ENCODE measurements at regions not wholly inside any gene's neighbourhood (a gene's known extent, or its start where the extent isn't known, plus 50 kb on each side); places are given as distances from the start of the nearest gene placed in this dataset.
"Not testable (repeated sequence)": the region's sequence is repeated elsewhere in the genome, so short reads cannot be mapped to it uniquely, and the experiment has no call there.

GRCh38 chrX:5490786-5491563 is 737.7 kb downstream of the NLGN4X start:
- no peak for DNase-seq

- DNase-seq = no peak
Observed at GRCh38 chrX:5474282-5474681, 754.4 kb downstream of the NLGN4X start.

GRCh38 chrX:5458300-5458842 is 770.3 kb downstream of the NLGN4X start:
- no peak for DNase-seq

GRCh38 chrX:5449323-5449722 is 779.3 kb downstream of the NLGN4X start:
- no peak for DNase-seq

- DNase-seq = no peak
Observed at GRCh38 chrX:5431823-5432222, 796.8 kb downstream of the NLGN4X start.

GRCh38 chrX:5425119-5425518 is 803.5 kb downstream of the NLGN4X start:
- no peak for DNase-seq

- DNase-seq = no peak
Observed at GRCh38 chrX:5417381-5417780, 811.3 kb downstream of the NLGN4X start.

GRCh38 chrX:5415738-5416137 is 812.9 kb downstream of the NLGN4X start:
- no peak for DNase-seq

- DNase-seq = no peak
Observed at GRCh38 chrX:5409106-5409505, 819.6 kb downstream of the NLGN4X start.

GRCh38 chrX:5402461-5402860 is 826.2 kb downstream of the NLGN4X start:
- DNase-seq = no peak

GRCh38 chrX:5399403-5399802 is 829.3 kb downstream of the NLGN4X start:
- DNase-seq = no peak

- DNase-seq = no peak
Observed at GRCh38 chrX:5397409-5397808, 831.3 kb downstream of the NLGN4X start.

- no peak for DNase-seq
Observed at GRCh38 chrX:5390376-5390775, 838.3 kb downstream of the NLGN4X start.

GRCh38 chrX:5388087-5388486 is 840.6 kb downstream of the NLGN4X start:
- DNase-seq = no peak

- no peak for DNase-seq
Observed at GRCh38 chrX:5380426-5380825, 848.2 kb downstream of the NLGN4X start.

GRCh38 chrX:5341902-5342301 is 886.8 kb downstream of the NLGN4X start:
- no peak for DNase-seq

GRCh38 chrX:5337160-5337559 is 891.5 kb downstream of the NLGN4X start:
- DNase-seq = no peak

- no peak for DNase-seq
Observed at GRCh38 chrX:5324546-5324945, 904.1 kb downstream of the NLGN4X start.

- no peak for DNase-seq
Observed at GRCh38 chrX:5314148-5314547, 914.5 kb downstream of the NLGN4X start.

GRCh38 chrX:5307416-5307815 is 921.3 kb downstream of the NLGN4X start:
- no peak for DNase-seq

GRCh38 chrX:5306654-5307121 is 922.0 kb downstream of the NLGN4X start:
- DNase-seq = no peak

- DNase-seq = no peak
Observed at GRCh38 chrX:5305452-5305851, 923.2 kb downstream of the NLGN4X start.

- DNase-seq = no peak
Observed at GRCh38 chrX:5295004-5295403, 933.7 kb downstream of the NLGN4X start.

GRCh38 chrX:5290635-5291034 is 938.0 kb downstream of the NLGN4X start:
- DNase-seq = no peak

GRCh38 chrX:5289949-5290348 is 938.7 kb downstream of the NLGN4X start:
- not testable (repeated sequence) for DNase-seq
